ENCODE measurements at regions not wholly inside any gene's neighbourhood (a gene's known extent, or its start where the extent isn't known, plus 50 kb on each side); places are given as distances from the start of the nearest gene placed in this dataset.

- no peaks in the 10 kb centered on the region for H3K27me3 ChIP-seq
Measured at GRCh38 chr6:115666997-115667396, 393.7 kb downstream of the FRK start.

GRCh38 chr6:115665310-115665709 lies 395.4 kb downstream of the FRK start:
- Histone ChIP-seq H3K4me1 (no peaks in the 10 kb centered on the region), H3K9me3 (no peaks in the 10 kb centered on the region), H3K4me3 (ENCODE audit: low read depth, low read length) (no peak overlapping the region), H3K36me3 (no peaks in the 10 kb centered on the region), H3K27me3 (no peaks in the 10 kb centered on the region)
- no peak for DNase-seq
- TF ChIP-seq, protein P1, sequence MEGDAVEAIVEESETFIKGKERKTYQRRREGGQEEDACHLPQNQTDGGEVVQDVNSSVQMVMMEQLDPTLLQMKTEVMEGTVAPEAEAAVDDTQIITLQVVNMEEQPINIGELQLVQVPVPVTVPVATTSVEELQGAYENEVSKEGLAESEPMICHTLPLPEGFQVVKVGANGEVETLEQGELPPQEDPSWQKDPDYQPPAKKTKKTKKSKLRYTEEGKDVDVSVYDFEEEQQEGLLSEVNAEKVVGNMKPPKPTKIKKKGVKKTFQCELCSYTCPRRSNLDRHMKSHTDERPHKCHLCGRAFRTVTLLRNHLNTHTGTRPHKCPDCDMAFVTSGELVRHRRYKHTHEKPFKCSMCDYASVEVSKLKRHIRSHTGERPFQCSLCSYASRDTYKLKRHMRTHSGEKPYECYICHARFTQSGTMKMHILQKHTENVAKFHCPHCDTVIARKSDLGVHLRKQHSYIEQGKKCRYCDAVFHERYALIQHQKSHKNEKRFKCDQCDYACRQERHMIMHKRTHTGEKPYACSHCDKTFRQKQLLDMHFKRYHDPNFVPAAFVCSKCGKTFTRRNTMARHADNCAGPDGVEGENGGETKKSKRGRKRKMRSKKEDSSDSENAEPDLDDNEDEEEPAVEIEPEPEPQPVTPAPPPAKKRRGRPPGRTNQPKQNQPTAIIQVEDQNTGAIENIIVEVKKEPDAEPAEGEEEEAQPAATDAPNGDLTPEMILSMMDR (IDR thresholded peaks at IDR 0.05; ENCODE audit: low read depth, low read length), result no peak

More at GRCh38 chr6:115666997-115667396, 393.7 kb downstream of the FRK start:
- H3K4me3 ChIP-seq (ENCODE audit: low read depth, low read length), result no peak overlapping the region
- no peaks in the 10 kb centered on the region for H3K9me3 ChIP-seq
- no peaks in the 10 kb centered on the region for H3K36me3 ChIP-seq
- no peaks in the 10 kb centered on the region for H3K4me1 ChIP-seq
- no peak for DNase-seq
- TF ChIP-seq, protein P1 (IDR thresholded peaks at IDR 0.05; ENCODE audit: low read depth, low read length), result no peak

DNA sequence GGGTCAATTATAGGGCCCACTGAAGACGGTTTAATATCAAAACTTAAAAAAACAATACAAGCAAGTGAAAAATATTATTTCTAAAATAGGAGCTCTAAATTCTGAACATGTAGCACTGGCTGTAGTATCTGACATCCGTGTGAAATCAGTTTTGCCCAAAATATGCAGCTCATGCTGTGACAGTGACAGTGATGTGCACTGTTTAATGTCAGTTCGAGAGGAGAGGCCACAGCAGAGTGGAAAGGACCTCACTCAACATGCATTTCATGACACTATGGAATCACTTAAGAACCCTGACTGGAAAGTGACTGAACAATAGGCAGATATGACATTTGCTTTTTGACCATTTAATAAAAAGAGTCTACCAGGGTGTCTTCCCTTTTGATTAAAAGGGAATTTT lies 397.0 kb downstream of the FRK start:
- DNase-seq, result no peak
- no peak overlapping the region for H3K4me3 ChIP-seq (ENCODE audit: low read depth, low read length)
- no peaks in the 10 kb centered on the region for H3K4me1 ChIP-seq
- no peaks in the 10 kb centered on the region for H3K27me3 ChIP-seq
- TF ChIP-seq, protein P1 (IDR thresholded peaks at IDR 0.05; ENCODE audit: low read depth, low read length), result no peak
- H3K36me3 ChIP-seq, result no peaks in the 10 kb centered on the region
- H3K9me3 ChIP-seq, result no peaks in the 10 kb centered on the region

DNA sequence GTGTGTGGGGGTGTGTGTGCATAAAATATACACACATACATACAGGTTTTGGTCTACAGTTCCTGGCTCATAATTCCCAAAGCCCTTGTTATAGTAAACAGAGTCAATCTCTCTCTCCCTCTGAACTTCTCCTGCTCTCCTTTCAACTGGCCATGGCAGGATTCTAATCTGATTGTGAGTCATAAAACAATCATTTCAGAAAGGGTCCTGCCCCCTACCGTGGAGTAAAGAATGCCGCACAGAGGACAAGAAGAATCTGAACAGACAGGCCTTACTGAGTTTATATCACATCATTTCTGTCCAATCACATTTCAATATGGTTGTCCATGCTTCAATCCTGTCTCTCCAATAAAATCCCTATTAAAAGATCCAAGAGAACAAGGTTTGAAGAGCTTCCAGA lies 416.9 kb downstream of the FRK start:
- Histone ChIP-seq H3K27me3 (no peaks in the 10 kb centered on the region), H3K4me3 (ENCODE audit: low read depth, low read length) (no peak overlapping the region), H3K36me3 (no peaks in the 10 kb centered on the region), H3K4me1 (peaks cover 4% of the 10 kb centered on the region; the same call in 1 of the 2 replicates), H3K9me3 (no peaks in the 10 kb centered on the region)
- TF ChIP-seq, protein P1 (IDR thresholded peaks at IDR 0.05; ENCODE audit: low read depth, low read length), result peak; percentile 61
- peak; percentile 43 for DNase-seq

DNA sequence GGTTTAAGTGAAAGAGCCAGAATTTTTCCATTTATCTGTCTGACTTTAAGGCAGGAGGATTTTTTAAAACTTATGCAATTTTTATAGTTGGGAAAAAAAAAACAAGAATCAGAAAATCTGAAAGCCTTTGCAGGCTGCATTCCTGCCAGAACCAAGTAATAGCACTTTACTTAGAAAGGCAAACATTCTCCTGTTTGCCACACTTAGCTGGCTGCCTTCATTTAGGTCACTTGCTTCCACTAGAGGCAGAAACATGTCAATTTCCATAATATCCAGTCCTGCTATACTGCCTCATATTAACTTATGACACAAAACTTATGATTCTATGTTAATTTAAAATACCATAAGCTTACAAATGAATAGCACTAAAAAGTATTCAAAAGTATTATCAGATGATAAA lies 425.8 kb downstream of the FRK start:
- Histone ChIP-seq H3K4me3 (ENCODE audit: low read depth, low read length) (no peak overlapping the region), H3K4me1 (no peaks in the 10 kb centered on the region; the same call in 1 of the 2 replicates), H3K9me3 (no peaks in the 10 kb centered on the region), H3K36me3 (no peaks in the 10 kb centered on the region), H3K27me3 (no peaks in the 10 kb centered on the region)
- TF ChIP-seq, protein P1 (IDR thresholded peaks at IDR 0.05; ENCODE audit: low read depth, low read length), result 0 out of 2 replicates have a peak, but pooled peaks have one; percentile 17
- DNase-seq, result no peak

GRCh38 chr6:115634131-115634530 lies 426.6 kb downstream of the FRK start:
- no peak overlapping the region for H3K4me3 ChIP-seq (ENCODE audit: low read depth, low read length)
- TF ChIP-seq, protein P1 (IDR thresholded peaks at IDR 0.05; ENCODE audit: low read depth, low read length), result no peak
- DNase-seq, result no peak
- no peaks in the 10 kb centered on the region for H3K27me3 ChIP-seq
- H3K36me3 ChIP-seq, result no peaks in the 10 kb centered on the region
- no peaks in the 10 kb centered on the region; the same call in 1 of the 2 replicates for H3K4me1 ChIP-seq
- no peaks in the 10 kb centered on the region for H3K9me3 ChIP-seq
